HG03342 (cell line): ENCODE measurements at regions not wholly inside any gene's neighbourhood (a gene's known extent, or its start where the extent isn't known, plus 50 kb on each side); places are given as distances from the start of the nearest gene placed in this dataset.
"Not testable (repeated sequence)": the region's sequence is repeated elsewhere in the genome, so short reads cannot be mapped to it uniquely, and the experiment has no call there.

Source experiments
- ATAC-seq: cut with Tn5 transposase; IDR thresholded peaks from one replicate; pipeline ENCODE4 v1.9.1; 2021; ENCODE audit warnings: mild to moderate bottlenecking, moderate library complexity; ENCODE audit not compliant: unreplicated experiment

DNA sequence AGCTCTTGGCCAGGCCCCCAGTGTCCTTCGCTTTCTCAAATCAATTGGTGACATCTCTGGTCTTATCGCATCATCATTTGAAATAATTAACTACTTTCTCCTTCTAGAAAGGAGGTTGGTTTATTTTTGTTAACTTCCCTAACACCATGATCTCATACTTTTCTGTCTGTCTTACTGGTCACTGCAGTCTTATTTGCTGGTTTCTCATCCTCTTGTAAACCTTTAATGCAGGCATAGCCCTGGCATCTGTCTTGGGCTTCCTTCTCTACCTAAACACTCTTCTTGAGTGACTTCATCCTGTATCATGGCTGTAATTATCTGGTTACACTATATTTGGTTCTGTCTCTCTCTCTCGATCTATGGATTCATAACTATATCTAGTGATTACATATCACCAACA is 152.8 kb downstream of the CYSLTR2 start:
- no peak for ATAC-seq

GRCh38 chr13:48808683-48809082 is 155.0 kb downstream of the CYSLTR2 start:
- no peak for ATAC-seq

GRCh38 chr13:48810013-48810412 is 156.3 kb downstream of the CYSLTR2 start:
- ATAC-seq = no peak

DNA sequence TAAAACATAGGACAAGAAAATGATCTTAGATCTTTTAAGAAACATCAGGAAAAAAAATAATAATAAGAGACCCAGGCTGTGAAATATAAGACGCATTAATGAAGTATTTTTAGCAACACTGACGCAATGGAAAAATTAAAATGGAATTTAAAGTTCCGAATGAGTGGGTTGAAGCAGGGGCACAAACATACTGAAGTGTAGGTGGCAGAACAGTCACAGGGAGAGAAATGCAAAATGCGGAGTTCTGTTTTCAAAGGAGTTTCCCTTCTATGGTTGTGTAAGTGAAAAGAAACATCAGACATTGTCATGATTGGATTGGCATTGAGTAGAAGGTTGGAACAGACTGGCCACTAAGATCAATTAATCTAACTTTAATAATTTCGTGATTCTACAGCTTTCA is 159.8 kb downstream of the CYSLTR2 start:
- ATAC-seq = no peak

- no peak for ATAC-seq
Measured at GRCh38 chr13:48816700-48817099, 159.0 kb upstream of the FNDC3A start.

GRCh38 chr13:48817166-48817802 is 158.4 kb upstream of the FNDC3A start:
- no peak for ATAC-seq

DNA sequence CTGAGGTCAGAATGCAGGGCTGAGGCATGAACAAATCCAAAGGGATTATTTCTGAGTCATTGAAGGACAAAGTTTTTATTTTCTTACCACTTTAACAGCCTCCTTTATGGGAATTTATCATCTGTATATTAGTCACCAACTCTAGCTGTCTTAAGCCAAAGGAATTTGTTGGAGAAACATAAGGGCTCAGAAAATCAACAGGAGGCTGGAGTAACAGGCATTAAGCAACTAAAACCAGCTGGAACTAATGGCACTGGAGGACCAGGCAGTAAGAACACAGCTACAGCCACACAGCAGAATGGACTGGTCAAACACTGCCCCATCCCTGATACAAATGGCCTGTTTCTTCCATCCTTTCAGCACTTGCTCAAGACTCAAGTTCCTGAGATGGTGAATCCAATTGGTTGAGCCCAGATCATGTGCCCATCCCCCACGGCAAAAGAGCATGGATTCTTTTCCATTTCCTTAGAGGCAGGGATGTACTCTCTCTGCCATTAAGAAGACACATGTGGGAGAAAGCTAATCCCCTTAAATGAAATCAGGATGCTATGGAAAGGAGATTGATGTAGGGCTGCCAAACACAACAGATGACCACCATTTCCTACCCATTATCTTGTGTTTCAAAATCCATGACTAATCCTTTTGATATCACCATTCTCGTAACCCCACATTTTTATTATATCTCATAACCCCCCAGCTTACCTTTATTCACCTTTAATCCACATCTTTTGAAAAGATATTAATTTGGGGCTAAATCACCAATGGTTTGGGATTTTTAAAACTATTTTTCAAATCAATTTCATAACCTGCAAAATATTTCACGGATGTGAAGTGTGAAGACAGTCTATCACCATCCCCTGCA is 157.0 kb upstream of the FNDC3A start:
- no peak for ATAC-seq

DNA sequence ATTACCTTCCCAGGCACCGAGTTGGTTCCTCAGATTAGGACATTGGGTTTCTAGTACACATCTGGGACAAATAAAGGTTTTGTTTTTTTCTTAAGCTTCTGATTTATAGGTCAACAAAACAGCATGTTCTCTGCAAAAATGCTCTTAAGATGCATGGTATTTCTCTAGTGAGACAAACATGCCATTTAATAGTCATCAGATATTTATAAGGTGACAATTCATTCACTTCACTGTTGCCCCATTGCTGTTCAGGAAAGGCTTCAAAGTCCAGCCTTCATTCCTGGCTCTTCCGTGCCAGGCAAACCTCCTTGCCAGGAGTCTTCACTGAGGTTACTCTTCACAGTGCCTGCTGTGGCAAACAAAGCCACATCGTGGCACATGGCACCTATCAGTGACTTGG is 156.3 kb upstream of the FNDC3A start:
- ATAC-seq = no peak

GRCh38 chr13:48819899-48820298 is 155.8 kb upstream of the FNDC3A start:
- ATAC-seq = no peak

GRCh38 chr13:48823526-48823925 is 152.2 kb upstream of the FNDC3A start:
- not testable (repeated sequence) for ATAC-seq

DNA sequence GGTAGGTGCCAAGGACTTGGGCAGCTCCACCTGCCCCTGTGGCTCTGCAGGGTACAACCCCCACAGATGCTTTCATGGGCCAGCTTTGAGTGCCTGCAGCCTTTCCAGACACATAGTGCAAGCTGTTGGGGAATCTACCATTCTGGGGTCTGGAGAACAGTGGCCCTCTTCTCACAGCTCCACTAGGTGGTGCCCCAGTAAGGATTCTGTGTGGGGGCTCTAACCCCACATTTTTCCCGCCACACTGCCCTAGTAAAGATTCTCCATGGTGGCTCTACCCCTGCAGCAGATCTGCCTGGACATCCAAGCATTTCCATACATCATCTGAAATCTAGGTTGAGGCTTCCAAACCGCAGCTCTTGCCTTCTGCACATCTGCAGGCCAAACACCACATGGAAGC is 149.7 kb upstream of the FNDC3A start:
- no peak for ATAC-seq

DNA sequence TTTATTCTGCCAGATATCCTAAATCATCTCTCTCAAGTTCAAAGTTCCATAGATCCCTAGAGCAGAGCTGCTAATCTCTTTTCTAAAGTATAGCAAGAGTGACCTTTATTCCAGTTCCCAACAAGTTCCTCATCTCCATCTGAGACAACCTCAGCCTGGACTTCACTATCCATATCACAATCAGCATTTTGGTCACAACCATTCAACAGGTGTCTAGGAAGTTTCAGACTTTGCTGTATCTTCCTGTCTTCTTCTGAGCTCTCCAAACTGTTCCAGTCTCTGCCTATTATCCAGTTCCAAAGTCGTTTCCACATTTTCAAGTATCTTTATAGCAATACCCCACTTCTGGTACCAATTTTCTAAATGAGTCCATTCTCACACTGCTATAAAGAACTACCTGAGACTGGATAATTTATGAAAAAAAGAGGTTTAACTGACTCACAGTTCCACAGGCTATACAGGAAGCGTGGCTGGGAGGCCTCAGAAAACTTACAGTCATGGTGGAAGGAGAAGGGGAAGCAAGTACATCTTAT is 148.7 kb upstream of the FNDC3A start:
- ATAC-seq = not testable (repeated sequence)

- ATAC-seq = no peak
Measured at GRCh38 chr13:48827709-48828108, 148.0 kb upstream of the FNDC3A start.

- ATAC-seq = peak; percentile 75
Measured at GRCh38 chr13:48828962-48829411, 146.7 kb upstream of the FNDC3A start.

DNA sequence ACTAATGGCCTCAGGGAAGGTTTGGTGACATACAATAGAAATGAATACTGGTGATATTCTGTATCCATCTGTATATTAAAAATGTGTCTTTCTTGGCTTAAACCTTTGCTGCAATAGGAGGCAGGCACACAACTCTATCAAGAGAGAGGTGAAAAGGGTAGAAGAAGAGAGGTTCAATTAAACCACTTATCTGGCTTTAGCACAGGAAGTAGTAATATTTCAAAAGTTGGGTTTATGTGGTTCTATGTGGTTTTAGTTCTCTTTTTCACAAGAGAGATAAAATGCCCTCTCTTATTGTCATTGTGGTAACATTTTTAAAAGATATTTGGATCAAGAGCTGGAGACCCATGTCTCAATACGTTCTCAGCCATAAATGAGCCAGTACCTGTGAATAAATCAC is 146.2 kb upstream of the FNDC3A start:
- ATAC-seq = peak; percentile 17

GRCh38 chr13:48831248-48831647 is 144.5 kb upstream of the FNDC3A start:
- peak; percentile 59 for ATAC-seq

- ATAC-seq = no peak
Measured at GRCh38 chr13:48833412-48833811, 142.3 kb upstream of the FNDC3A start.

GRCh38 chr13:48835326-48835725 is 140.4 kb upstream of the FNDC3A start:
- ATAC-seq = not testable (repeated sequence)

DNA sequence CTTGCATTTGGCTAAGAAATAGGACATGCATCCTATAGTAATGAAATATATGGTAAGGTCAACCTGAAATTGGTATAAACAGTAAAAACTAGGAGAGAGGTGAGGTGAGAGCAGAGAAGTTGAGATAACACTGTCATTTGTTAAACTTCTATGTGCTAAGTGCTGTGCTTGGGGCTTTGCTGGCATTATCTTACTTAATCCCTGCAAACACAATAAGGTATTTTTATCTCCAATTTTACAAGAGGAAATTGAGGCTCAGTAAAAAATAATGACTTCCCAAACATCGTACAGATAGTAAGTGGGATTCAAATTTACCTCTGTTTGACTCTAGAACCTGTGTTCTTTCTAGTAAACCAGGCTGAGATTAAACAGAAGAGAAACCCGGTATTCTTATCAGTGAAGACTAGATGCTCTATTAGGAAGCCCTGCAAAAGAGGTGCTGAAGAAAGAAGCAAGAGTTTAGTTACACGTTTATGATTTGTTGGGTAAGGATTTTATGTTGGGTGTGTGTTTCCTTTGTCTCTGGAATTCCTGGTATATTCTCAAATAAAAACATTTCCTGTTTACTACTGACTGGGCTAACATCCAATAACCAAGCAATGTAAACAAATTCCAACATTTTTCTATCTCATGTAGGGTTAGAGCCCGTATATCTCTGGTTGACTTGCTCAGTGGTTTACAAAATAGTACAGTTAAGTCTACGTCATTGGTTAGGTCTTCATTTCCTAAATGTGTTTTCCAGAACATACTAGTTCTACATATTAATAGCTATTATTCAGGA is 137.3 kb upstream of the FNDC3A start:
- ATAC-seq = no peak

DNA sequence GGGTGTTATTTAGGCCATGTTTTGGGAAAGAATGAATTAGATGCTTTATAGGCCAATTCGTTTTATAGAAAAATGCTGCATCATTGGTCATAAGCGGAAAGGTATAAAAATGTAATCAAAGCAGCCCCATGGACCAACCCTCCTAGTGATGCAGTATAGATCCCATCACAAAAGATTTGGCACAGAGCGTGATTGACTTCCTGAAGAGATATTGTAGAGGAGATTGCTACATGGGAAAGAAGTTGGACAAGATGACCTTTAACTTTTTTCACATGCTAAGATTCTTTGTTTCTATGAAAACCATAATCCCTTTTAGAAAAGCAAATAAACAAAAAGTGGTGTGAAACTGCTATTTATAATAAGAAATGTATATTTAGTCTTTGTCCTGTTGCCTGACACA is 136.5 kb upstream of the FNDC3A start:
- ATAC-seq = no peak

DNA sequence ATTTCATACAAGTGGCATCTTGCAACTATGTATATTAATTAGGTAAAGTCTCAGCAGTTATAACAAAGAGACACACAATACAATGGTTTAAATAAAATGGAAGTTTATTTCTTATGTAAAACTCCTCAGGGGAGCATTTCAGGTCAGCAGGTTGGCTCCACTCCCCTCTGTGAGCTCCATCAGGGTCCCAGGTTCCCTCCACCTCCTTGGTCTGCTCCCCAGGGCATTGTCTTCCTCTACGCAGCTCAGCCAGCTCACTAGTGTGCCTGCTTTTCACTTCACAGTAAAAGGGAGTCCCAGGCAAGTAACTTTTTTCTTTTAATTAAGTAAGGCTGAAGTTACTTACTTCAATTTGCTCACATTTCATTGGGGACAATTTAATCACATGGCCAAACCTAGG is 135.3 kb upstream of the FNDC3A start:
- ATAC-seq = no peak
